ENCODE measurements at regions not wholly inside any gene's neighbourhood (a gene's known extent, or its start where the extent isn't known, plus 50 kb on each side); places are given as distances from the start of the nearest gene placed in this dataset.

DNA sequence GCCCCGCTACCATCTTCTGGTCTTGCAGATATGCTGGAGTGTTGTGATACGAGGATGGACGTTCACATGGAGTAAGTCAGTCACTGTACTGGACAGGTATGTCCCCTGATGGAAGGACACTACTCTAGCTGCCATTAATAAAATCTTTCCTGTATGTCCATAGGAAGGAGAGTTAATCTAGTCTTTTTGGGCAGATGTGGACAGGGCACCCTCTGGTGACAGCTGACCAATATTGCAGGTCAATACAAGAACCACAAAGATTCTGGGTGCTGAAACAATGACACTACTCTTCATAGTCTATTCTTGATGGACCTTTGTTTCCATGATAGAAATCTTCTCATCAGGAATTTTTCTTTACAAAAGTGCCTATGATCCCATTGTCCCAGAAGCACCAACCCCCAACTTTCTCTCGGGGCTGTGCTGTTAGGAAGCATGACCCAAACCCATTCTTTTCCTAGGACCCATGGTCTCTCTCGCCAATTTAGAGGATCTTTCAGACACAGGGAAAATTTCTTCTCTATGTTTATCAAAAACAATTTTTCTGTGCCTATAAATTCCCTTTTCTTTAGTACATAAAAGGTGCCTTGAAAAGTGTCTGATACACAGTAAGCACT lies 376.9 kb downstream of the DTWD2 start:
- H3K9me3 Mint-ChIP-seq: no peaks in the 10 kb centered on the region; the same call in 2 of the 3 replicates
- H3K79me2 ChIP-seq (replicated peaks; ENCODE audit: insufficient read depth): no peaks in the 10 kb centered on the region
- H3K9me2 ChIP-seq (ENCODE audit: insufficient read depth): no peaks in the 10 kb centered on the region
- no peaks in the 10 kb centered on the region for H3K27me3 Mint-ChIP-seq (ENCODE audit: insufficient read depth, low read depth, poor library complexity)
- peaks cover 3% of the 10 kb centered on the region; the same call in 1 of the 3 replicates for H3K4me1 Mint-ChIP-seq
- no peak overlapping the region for H2AFZ ChIP-seq
- ATAC-seq (peak; percentile 62), DNase-seq (ENCODE audit: low spot score) (peak; percentile 64)
- H3K36me3 ChIP-seq (ENCODE audit: insufficient read depth): no peaks in the 10 kb centered on the region
- no peak overlapping the region for H3K4me3 ChIP-seq
- no peaks in the 10 kb centered on the region for H3F3A ChIP-seq (replicated peaks; ENCODE audit: low read depth)
- TF ChIP-seq, protein P1, sequence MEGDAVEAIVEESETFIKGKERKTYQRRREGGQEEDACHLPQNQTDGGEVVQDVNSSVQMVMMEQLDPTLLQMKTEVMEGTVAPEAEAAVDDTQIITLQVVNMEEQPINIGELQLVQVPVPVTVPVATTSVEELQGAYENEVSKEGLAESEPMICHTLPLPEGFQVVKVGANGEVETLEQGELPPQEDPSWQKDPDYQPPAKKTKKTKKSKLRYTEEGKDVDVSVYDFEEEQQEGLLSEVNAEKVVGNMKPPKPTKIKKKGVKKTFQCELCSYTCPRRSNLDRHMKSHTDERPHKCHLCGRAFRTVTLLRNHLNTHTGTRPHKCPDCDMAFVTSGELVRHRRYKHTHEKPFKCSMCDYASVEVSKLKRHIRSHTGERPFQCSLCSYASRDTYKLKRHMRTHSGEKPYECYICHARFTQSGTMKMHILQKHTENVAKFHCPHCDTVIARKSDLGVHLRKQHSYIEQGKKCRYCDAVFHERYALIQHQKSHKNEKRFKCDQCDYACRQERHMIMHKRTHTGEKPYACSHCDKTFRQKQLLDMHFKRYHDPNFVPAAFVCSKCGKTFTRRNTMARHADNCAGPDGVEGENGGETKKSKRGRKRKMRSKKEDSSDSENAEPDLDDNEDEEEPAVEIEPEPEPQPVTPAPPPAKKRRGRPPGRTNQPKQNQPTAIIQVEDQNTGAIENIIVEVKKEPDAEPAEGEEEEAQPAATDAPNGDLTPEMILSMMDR (conservative IDR thresholded peaks at IDR 0.05; ENCODE audit: low read depth in 2 of 2): peak; percentile 88 to 91
- TF ChIP-seq EZH2phosphoT487 (IDR thresholded peaks at IDR 0.05; ENCODE audit: unreplicated experiment): no peak
- no peaks in the 10 kb centered on the region for H3K36me3 Mint-ChIP-seq (ENCODE audit: low read depth)
- no peak overlapping the region for H3K4me2 ChIP-seq
- H3K27ac Mint-ChIP-seq: no peak overlapping the region
- H3K4me3 Mint-ChIP-seq: no peak overlapping the region
- H3K27me3 ChIP-seq (ENCODE audit: insufficient read depth): no peaks in the 10 kb centered on the region
- no peaks in the 10 kb centered on the region for H3K4me1 ChIP-seq (ENCODE audit: insufficient read depth)
- H4K20me1 ChIP-seq (replicated peaks; ENCODE audit: insufficient read depth): no peaks in the 10 kb centered on the region
- no peak overlapping the region for H3K27ac ChIP-seq (ENCODE audit: low read depth)

DNA sequence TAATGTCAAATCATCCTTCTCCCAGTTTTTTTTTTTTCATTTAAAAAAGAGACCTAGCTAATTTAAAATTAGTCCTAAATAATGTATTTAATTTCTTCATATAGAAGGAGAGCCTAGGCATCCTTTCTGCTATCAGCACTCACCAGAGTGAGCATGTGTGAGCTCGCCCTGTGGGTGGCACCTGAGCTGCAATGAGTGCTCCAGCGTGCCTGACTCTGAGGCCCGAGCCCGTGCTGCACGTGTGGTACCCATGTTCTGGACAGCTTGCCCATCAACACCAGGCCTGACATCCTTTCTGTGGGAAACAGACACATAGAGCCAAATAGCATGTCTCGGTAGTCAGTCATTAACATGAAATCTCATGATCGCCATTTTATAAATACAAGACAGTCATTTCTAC lies 381.4 kb downstream of the DTWD2 start:
- Histone ChIP-seq H2AFZ (0 out of 2 replicates have a peak overlapping the region, but pooled peaks have one; percentile 15), H3F3A (replicated peaks; ENCODE audit: low read depth) (no peaks in the 10 kb centered on the region), H3K36me3 (ENCODE audit: insufficient read depth) (no peaks in the 10 kb centered on the region), H3K79me2 (replicated peaks; ENCODE audit: insufficient read depth) (no peaks in the 10 kb centered on the region), H3K9me2 (ENCODE audit: insufficient read depth) (no peaks in the 10 kb centered on the region), H3K4me2 (no peak overlapping the region), H4K20me1 (replicated peaks; ENCODE audit: insufficient read depth) (no peaks in the 10 kb centered on the region), H3K27ac (ENCODE audit: low read depth) (no peak overlapping the region), H3K4me3 (no peak overlapping the region), H3K27me3 (ENCODE audit: insufficient read depth) (no peaks in the 10 kb centered on the region), H3K4me1 (ENCODE audit: insufficient read depth) (no peaks in the 10 kb centered on the region)
- H3K4me3 Mint-ChIP-seq: no peak overlapping the region
- peaks cover 3% of the 10 kb centered on the region; the same call in 1 of the 3 replicates for H3K4me1 Mint-ChIP-seq
- H3K27me3 Mint-ChIP-seq (ENCODE audit: insufficient read depth, low read depth, poor library complexity): no peaks in the 10 kb centered on the region
- H3K36me3 Mint-ChIP-seq (ENCODE audit: low read depth): no peaks in the 10 kb centered on the region
- H3K27ac Mint-ChIP-seq: peak overlapping the region; percentile 65; the same call in 1 of the 2 replicates
- H3K9me3 Mint-ChIP-seq: no peaks in the 10 kb centered on the region
- ATAC-seq (no peak), DNase-seq (ENCODE audit: low spot score) (no peak)
- no peak for TF ChIP-seq ZNF114 (CRISPR knock-in tag; IDR thresholded peaks at IDR 0.05)
- TF ChIP-seq POLR2AphosphoS5 (IDR thresholded peaks at IDR 0.05; ENCODE audit: low read depth): no peak
- no peak for TF ChIP-seq CREB1 (CRISPR knock-in tag; IDR thresholded peaks at IDR 0.05; ENCODE audit: low read depth)
- no peak for TF ChIP-seq ZNF331 (CRISPR knock-in tag; IDR thresholded peaks at IDR 0.05; ENCODE audit: low read depth)
- TF ChIP-seq, protein P2, sequence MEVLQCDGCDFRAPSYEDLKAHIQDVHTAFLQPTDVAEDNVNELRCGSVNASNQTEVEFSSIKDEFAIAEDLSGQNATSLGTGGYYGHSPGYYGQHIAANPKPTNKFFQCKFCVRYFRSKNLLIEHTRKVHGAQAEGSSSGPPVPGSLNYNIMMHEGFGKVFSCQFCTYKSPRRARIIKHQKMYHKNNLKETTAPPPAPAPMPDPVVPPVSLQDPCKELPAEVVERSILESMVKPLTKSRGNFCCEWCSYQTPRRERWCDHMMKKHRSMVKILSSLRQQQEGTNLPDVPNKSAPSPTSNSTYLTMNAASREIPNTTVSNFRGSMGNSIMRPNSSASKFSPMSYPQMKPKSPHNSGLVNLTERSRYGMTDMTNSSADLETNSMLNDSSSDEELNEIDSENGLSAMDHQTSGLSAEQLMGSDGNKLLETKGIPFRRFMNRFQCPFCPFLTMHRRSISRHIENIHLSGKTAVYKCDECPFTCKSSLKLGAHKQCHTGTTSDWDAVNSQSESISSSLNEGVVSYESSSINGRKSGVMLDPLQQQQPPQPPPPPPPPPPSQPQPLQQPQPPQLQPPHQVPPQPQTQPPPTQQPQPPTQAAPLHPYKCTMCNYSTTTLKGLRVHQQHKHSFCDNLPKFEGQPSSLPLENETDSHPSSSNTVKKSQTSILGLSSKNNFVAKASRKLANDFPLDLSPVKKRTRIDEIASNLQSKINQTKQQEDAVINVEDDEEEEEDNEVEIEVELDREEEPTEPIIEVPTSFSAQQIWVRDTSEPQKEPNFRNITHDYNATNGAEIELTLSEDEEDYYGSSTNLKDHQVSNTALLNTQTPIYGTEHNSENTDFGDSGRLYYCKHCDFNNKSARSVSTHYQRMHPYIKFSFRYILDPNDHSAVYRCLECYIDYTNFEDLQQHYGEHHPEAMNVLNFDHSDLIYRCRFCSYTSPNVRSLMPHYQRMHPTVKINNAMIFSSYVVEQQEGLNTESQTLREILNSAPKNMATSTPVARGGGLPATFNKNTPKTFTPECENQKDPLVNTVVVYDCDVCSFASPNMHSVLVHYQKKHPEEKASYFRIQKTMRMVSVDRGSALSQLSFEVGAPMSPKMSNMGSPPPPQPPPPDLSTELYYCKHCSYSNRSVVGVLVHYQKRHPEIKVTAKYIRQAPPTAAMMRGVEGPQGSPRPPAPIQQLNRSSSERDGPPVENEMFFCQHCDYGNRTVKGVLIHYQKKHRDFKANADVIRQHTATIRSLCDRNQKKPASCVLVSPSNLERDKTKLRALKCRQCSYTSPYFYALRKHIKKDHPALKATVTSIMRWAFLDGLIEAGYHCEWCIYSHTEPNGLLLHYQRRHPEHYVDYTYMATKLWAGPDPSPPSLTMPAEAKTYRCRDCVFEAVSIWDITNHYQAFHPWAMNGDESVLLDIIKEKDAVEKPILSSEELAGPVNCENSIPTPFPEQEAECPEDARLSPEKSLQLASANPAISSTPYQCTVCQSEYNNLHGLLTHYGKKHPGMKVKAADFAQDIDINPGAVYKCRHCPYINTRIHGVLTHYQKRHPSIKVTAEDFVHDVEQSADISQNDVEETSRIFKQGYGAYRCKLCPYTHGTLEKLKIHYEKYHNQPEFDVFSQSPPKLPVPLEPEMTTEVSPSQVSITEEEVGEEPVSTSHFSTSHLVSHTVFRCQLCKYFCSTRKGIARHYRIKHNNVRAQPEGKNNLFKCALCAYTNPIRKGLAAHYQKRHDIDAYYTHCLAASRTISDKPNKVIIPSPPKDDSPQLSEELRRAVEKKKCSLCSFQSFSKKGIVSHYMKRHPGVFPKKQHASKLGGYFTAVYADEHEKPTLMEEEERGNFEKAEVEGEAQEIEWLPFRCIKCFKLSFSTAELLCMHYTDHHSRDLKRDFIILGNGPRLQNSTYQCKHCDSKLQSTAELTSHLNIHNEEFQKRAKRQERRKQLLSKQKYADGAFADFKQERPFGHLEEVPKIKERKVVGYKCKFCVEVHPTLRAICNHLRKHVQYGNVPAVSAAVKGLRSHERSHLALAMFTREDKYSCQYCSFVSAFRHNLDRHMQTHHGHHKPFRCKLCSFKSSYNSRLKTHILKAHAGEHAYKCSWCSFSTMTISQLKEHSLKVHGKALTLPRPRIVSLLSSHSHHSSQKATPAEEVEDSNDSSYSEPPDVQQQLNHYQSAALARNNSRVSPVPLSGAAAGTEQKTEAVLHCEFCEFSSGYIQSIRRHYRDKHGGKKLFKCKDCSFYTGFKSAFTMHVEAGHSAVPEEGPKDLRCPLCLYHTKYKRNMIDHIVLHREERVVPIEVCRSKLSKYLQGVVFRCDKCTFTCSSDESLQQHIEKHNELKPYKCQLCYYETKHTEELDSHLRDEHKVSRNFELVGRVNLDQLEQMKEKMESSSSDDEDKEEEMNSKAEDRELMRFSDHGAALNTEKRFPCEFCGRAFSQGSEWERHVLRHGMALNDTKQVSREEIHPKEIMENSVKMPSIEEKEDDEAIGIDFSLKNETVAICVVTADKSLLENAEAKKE (CRISPR knock-in tag; IDR thresholded peaks at IDR 0.05): no peak
- TF ChIP-seq NANOG (IDR thresholded peaks at IDR 0.05; ENCODE audit: borderline replicate concordance): no peak
- no peak for TF ChIP-seq EZH2 (IDR thresholded peaks at IDR 0.05; ENCODE audit: low read depth, unreplicated experiment)
- no peak for TF ChIP-seq EZH2phosphoT487 (IDR thresholded peaks at IDR 0.05; ENCODE audit: unreplicated experiment)
- TF ChIP-seq STAT1 (IDR thresholded peaks at IDR 0.05; ENCODE audit: unreplicated experiment): no peak
- TF ChIP-seq, protein P3, sequence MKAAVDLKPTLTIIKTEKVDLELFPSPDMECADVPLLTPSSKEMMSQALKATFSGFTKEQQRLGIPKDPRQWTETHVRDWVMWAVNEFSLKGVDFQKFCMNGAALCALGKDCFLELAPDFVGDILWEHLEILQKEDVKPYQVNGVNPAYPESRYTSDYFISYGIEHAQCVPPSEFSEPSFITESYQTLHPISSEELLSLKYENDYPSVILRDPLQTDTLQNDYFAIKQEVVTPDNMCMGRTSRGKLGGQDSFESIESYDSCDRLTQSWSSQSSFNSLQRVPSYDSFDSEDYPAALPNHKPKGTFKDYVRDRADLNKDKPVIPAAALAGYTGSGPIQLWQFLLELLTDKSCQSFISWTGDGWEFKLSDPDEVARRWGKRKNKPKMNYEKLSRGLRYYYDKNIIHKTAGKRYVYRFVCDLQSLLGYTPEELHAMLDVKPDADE (IDR thresholded peaks at IDR 0.05): no peak

Measured in GM23338 (cell line).